D721Med (cell line): ENCODE measurements at regions not wholly inside any gene's neighbourhood (a gene's known extent, or its start where the extent isn't known, plus 50 kb on each side); places are given as distances from the start of the nearest gene placed in this dataset.
A peak's percentile ranks its signal among the peaks of the same experiment; 100 is the strongest.

Experiments
- DNase-seq: peaks from one replicate; pipeline ENCODE4 v3.0.0; 2011; ENCODE audit warnings: low spot score; ENCODE audit not compliant: insufficient read length
- FAIRE-seq: peaks from 2 replicates; lab custom pipeline; 2011; peaks lifted over from hg19 to GRCh38; lab: Jason Lieb, UNC
- CTCF ChIP-seq: IDR thresholded peaks from 2 replicates; pipeline ENCODE4 v1.5.1; 2012; ENCODE audit warnings: mild to moderate bottlenecking, control low read depth; ENCODE audit not compliant: insufficient read depth; ENCODE audit errors: missing control alignments

- no peak for DNase-seq
- no peak for FAIRE-seq
- TF ChIP-seq CTCF = no peak
Observed at GRCh38 chr15:95280711-95281110, 1049.3 kb downstream of the MCTP2 start.

DNA sequence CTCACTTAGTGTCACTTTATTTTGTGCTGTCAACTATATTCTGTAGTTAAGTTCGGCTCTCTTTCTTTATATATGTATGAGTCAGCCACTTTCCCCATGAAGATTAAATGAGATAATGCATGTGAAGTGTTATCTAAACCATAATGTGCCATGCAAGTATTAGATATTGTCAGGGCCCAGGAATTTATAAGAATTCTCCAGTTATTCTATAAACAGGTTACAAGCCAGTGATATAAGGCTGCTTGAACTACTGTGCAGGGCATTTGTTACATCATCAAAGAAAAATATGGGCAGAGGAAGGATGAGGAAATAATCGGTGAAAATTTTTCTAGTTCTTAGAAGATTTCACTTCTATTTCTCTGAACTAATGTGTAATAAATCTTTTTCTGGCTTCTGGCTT is 1049.0 kb upstream of the NR2F2 start:
- DNase-seq = no peak
- TF ChIP-seq CTCF = no peak
- no peak for FAIRE-seq

- DNase-seq (no peak), FAIRE-seq (no peak)
- TF ChIP-seq CTCF = no peak
Observed at GRCh38 chr15:95284492-95284891, 1046.0 kb upstream of the NR2F2 start.

GRCh38 chr15:95284933-95285421 is 1045.5 kb upstream of the NR2F2 start:
- FAIRE-seq = no peak

GRCh38 chr15:95286352-95286880 is 1044.1 kb upstream of the NR2F2 start:
- no peak for DNase-seq
- no peak for FAIRE-seq
- no peak for TF ChIP-seq CTCF

More at GRCh38 chr15:95284933-95285421, 1045.5 kb upstream of the NR2F2 start:
- TF ChIP-seq CTCF = peak; percentile 21
- DNase-seq = no peak

- TF ChIP-seq CTCF = no peak
- no peak for DNase-seq
- no peak for FAIRE-seq
Observed at GRCh38 chr15:95287720-95288103, 1042.8 kb upstream of the NR2F2 start.

DNA sequence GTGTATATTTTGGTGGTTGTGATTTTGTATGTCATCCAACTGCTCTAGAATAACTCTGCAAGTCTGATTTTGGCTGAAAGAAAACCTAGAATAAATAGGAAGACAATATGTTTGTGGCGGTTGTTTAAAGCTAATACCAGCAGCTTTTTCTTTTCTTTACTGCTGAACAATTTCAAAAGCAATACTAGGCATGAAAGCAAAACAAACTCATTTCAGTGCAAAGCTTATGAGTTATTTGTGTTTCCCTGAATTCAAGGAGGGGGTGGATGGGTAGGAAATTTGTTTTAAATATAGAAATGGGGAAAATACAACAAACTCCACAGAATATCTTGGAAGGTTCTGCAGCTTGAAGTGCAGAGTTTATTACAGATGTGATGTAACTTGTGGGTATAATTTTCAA is 1041.9 kb upstream of the NR2F2 start:
- TF ChIP-seq CTCF = no peak
- DNase-seq = no peak
- no peak for FAIRE-seq
